HG02870 (cell line): ENCODE measurements at regions not wholly inside any gene's neighbourhood (a gene's known extent, or its start where the extent isn't known, plus 50 kb on each side); places are given as distances from the start of the nearest gene placed in this dataset.
"Not testable (repeated sequence)": the region's sequence is repeated elsewhere in the genome, so short reads cannot be mapped to it uniquely, and the experiment has no call there.

Experiments used
- ATAC-seq: cut with Tn5 transposase; IDR thresholded peaks from one replicate; pipeline ENCODE4 v1.9.1; 2021; ENCODE audit warnings: mild to moderate bottlenecking, moderate library complexity; ENCODE audit not compliant: unreplicated experiment

- ATAC-seq = no peak
Observed at GRCh38 chr14:43887523-43887922, 619.6 kb downstream of the FSCB start.

- no peak for ATAC-seq
Observed at GRCh38 chr14:43877351-43877960, 629.6 kb downstream of the FSCB start.

- ATAC-seq = no peak
Observed at GRCh38 chr14:43872752-43873655, 634.1 kb downstream of the FSCB start.

GRCh38 chr14:43872222-43872621 is 634.9 kb downstream of the FSCB start:
- no peak for ATAC-seq

- no peak for ATAC-seq
Observed at GRCh38 chr14:43858981-43859380, 648.1 kb downstream of the FSCB start.

GRCh38 chr14:43855556-43855955 is 651.5 kb downstream of the FSCB start:
- no peak for ATAC-seq

- no peak for ATAC-seq
Observed at GRCh38 chr14:43853541-43853940, 653.5 kb downstream of the FSCB start.

- no peak for ATAC-seq
Observed at GRCh38 chr14:43803076-43803689, 703.9 kb downstream of the FSCB start.

- no peak for ATAC-seq
Observed at GRCh38 chr14:43795600-43796228, 711.4 kb downstream of the FSCB start.

GRCh38 chr14:43793579-43793978 is 713.5 kb downstream of the FSCB start:
- ATAC-seq = no peak

- ATAC-seq = no peak
Observed at GRCh38 chr14:43792980-43793379, 714.1 kb downstream of the FSCB start.

GRCh38 chr14:43790681-43791080 is 716.4 kb downstream of the FSCB start:
- no peak for ATAC-seq

- no peak for ATAC-seq
Observed at GRCh38 chr14:43789458-43789857, 717.6 kb downstream of the FSCB start.

- ATAC-seq = no peak
Observed at GRCh38 chr14:43786066-43786762, 720.9 kb downstream of the FSCB start.

GRCh38 chr14:43784432-43784831 is 722.7 kb downstream of the FSCB start:
- not testable (repeated sequence) for ATAC-seq

- no peak for ATAC-seq
Observed at GRCh38 chr14:43778937-43779639, 728.0 kb downstream of the FSCB start.

- ATAC-seq = no peak
Observed at GRCh38 chr14:43778570-43778936, 728.5 kb downstream of the FSCB start.

GRCh38 chr14:43765474-43765873 is 741.6 kb downstream of the FSCB start:
- ATAC-seq = no peak

- ATAC-seq = no peak
Observed at GRCh38 chr14:43764433-43764832, 742.6 kb downstream of the FSCB start.

- no peak for ATAC-seq
Observed at GRCh38 chr14:43755707-43756106, 751.4 kb downstream of the FSCB start.
